CD14-positive monocyte (primary cell): ENCODE measurements at regions not wholly inside any gene's neighbourhood (a gene's known extent, or its start where the extent isn't known, plus 50 kb on each side); places are given as distances from the start of the nearest gene placed in this dataset.

Experiments
- DNase-seq, 3 donors: peaks; one replicate each; pipeline ENCODE4 v3.0.0-alpha.2; 2011 to 2022
- H2AFZ ChIP-seq: 2 replicates; pipeline ENCODE4 v1.6.0; 2012; ENCODE audit warnings: mild to moderate bottlenecking, low read depth, low read length, inconsistent platforms; ENCODE audit not compliant: insufficient read depth, poor library complexity, severe bottlenecking
- H3K27ac ChIP-seq, 2 donors: 1 replicate in 1 of 2; 2 replicates in 1 of 2; pipeline ENCODE4 v1.5.1; 2012 to 2013; ENCODE audit warnings: low read length in 2 of 2, control low read depth in 1 of 2, inconsistent platforms in 1 of 2, low read depth in 1 of 2, mild to moderate bottlenecking in 1 of 2
- H3K27me3 ChIP-seq, 2 donors: one replicate each; pipeline versions ENCODE4 v1.6.0 to v1.6.1; 2011 to 2013; ENCODE audit warnings: low read length in 2 of 2; ENCODE audit not compliant: control insufficient read depth in 2 of 2, insufficient read depth in 2 of 2
- H3K36me3 ChIP-seq, 2 donors: replicated peaks in 1 of 2; 1 replicate in 1 of 2; 2 replicates in 1 of 2; pipeline versions ENCODE4 v1.5.1 to v1.6.1; 2012 to 2013; ENCODE audit warnings: low read length in 2 of 2, control low read depth in 1 of 2, inconsistent platforms in 1 of 2, mild to moderate bottlenecking in 1 of 2; ENCODE audit not compliant: insufficient read depth in 2 of 2, control insufficient read depth in 1 of 2
- H3K4me1 ChIP-seq, 2 donors: 1 replicate in 1 of 2; 2 replicates in 1 of 2; pipeline versions ENCODE4 v1.5.1 to v1.6.1; 2012 to 2013; ENCODE audit warnings: low read length in 2 of 2, control low read depth in 1 of 2, inconsistent platforms in 1 of 2, mild to moderate bottlenecking in 1 of 2, moderate library complexity in 1 of 2; ENCODE audit not compliant: insufficient read depth in 2 of 2, control insufficient read depth in 1 of 2
- H3K4me2 ChIP-seq: replicated peaks from 2 replicates; pipeline ENCODE3; 2012; ENCODE audit warnings: low read length, moderate library complexity, mild to moderate bottlenecking; ENCODE audit not compliant: poor library complexity, severe bottlenecking; ENCODE audit errors: extremely low read depth
- H3K4me3 ChIP-seq, 3 experiments: fragments of 200-600 bp in 1 of 3; sonication (generic) in 1 of 3; replicated peaks in 1 of 3; 1 replicate in 2 of 3; 2 replicates in 1 of 3; pipeline ENCODE4 v1.5.1; 2011 to 2013; ENCODE audit warnings: low read length in 3 of 3, mild to moderate bottlenecking in 3 of 3, control low read depth in 2 of 3, low read depth in 2 of 3, inconsistent platforms in 1 of 3, moderate library complexity in 1 of 3
- H3K79me2 ChIP-seq: 2 replicates; pipeline ENCODE4 v1.6.0; 2012; ENCODE audit warnings: mild to moderate bottlenecking, control low read depth, inconsistent platforms, low read length, moderate library complexity; ENCODE audit not compliant: insufficient read depth
- H3K9ac ChIP-seq: 2 replicates; pipeline ENCODE4 v1.6.0; 2017; ENCODE audit warnings: low read length, mild to moderate bottlenecking; ENCODE audit not compliant: insufficient read depth, poor library complexity, severe bottlenecking
- H3K9me3 ChIP-seq, 2 donors: replicated peaks in 1 of 2; 1 replicate in 1 of 2; 2 replicates in 1 of 2; pipeline versions ENCODE4 v1.5.1 to v1.6.1; 2012 to 2013; ENCODE audit warnings: low read length in 2 of 2, control low read depth in 1 of 2; ENCODE audit not compliant: control insufficient read depth in 1 of 2, insufficient read depth in 1 of 2
- H4K20me1 ChIP-seq: 2 replicates; pipeline ENCODE4 v1.6.0; 2012; ENCODE audit warnings: mild to moderate bottlenecking, low read length, control low read depth, moderate library complexity; ENCODE audit not compliant: insufficient read depth
- H3K27ac Mint-ChIP-seq, 7 donors: one replicate each; pipeline ENCODE4 v1.8.0; 2020; ENCODE audit warnings: mild to moderate bottlenecking in 7 of 7, mixed read lengths in 7 of 7, moderate library complexity in 6 of 7, inconsistent platforms in 2 of 7
- H3K27me3 Mint-ChIP-seq, 3 donors: one replicate each; pipeline ENCODE4 v1.8.0; 2021 to 2022; ENCODE audit warnings: low read depth in 3 of 3, mild to moderate bottlenecking in 3 of 3, mixed read lengths in 3 of 3, moderate library complexity in 3 of 3, inconsistent platforms in 1 of 3
- H3K36me3 Mint-ChIP-seq, 2 donors: one replicate each; pipeline ENCODE4 v1.8.0; 2020; ENCODE audit warnings: mixed read lengths in 2 of 2, inconsistent platforms in 1 of 2, mild to moderate bottlenecking in 1 of 2
- H3K4me1 Mint-ChIP-seq: one replicate; pipeline ENCODE4 v1.8.0; 2020; ENCODE audit warnings: mild to moderate bottlenecking, mixed read lengths
- H3K4me3 Mint-ChIP-seq, 2 donors: one replicate each; pipeline ENCODE4 v1.8.0; 2020; ENCODE audit warnings: mild to moderate bottlenecking in 2 of 2, mixed read lengths in 2 of 2, moderate library complexity in 1 of 2
- H3K9me3 Mint-ChIP-seq, 7 donors: one replicate each; pipeline ENCODE4 v1.8.0; 2020 to 2022; ENCODE audit warnings: mixed read lengths in 7 of 7, mild to moderate bottlenecking in 6 of 7, moderate library complexity in 6 of 7, inconsistent platforms in 2 of 7
- WGBS: methylation state at CpG from one replicate; pipeline ENCODE4 v1.1.5; 2013; ENCODE audit warnings: missing lambda C conversion rate; ENCODE audit not compliant: insufficient coverage; 5-methylcytosine and 5-hydroxymethylcytosine counted together
- intact Hi-C, 2 donors: fragments of 100-400 bp; cut with micrococcal nuclease; formaldehyde crosslinking; loops; one replicate each; pipeline versions ENCODE4 v1.15.0 to v1.15.1; 2023
- TF ChIP-seq, protein P1 (sequence below): fragments of 200-600 bp; IDR thresholded peaks from one replicate; pipeline ENCODE4 v1.8.0; 2022; ENCODE audit warnings: antibody characterized with exemption, mild to moderate bottlenecking

DNA sequence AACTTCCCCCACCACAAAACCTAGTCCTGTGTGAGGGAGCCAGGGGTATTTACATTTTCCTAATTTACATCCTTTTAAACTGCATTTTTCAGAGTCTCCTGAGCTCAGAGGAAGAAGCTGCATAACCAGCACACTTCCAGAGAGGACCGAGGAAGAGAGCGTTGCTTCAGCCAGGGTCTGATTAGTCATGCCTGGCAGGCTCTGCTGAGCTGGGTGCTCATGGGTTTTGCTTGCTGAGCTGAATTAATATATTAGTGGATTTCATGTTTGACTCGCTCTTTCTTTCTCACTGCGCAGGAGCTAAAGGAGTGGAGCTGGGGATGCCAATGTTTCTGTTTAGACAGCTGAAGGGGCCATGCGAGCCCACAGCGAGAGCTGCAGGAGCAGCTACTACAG, 539.3 kb upstream of the B3GAT1 start:
- Histone ChIP-seq H3K27me3 (no peaks in the 10 kb centered on the region), H3K9me3 (no peaks in the 10 kb centered on the region), H3K4me1 (no peaks in the 10 kb centered on the region), H3K27ac (no peak overlapping the region), H3K9ac (no peak overlapping the region), H2AFZ (no peak overlapping the region), H3K4me3 (no peak overlapping the region), H4K20me1 (no peaks in the 10 kb centered on the region), H3K4me2 (no peak overlapping the region), H3K79me2 (no peaks in the 10 kb centered on the region), H3K36me3 (no peaks in the 10 kb centered on the region)
- TF ChIP-seq, protein P1, sequence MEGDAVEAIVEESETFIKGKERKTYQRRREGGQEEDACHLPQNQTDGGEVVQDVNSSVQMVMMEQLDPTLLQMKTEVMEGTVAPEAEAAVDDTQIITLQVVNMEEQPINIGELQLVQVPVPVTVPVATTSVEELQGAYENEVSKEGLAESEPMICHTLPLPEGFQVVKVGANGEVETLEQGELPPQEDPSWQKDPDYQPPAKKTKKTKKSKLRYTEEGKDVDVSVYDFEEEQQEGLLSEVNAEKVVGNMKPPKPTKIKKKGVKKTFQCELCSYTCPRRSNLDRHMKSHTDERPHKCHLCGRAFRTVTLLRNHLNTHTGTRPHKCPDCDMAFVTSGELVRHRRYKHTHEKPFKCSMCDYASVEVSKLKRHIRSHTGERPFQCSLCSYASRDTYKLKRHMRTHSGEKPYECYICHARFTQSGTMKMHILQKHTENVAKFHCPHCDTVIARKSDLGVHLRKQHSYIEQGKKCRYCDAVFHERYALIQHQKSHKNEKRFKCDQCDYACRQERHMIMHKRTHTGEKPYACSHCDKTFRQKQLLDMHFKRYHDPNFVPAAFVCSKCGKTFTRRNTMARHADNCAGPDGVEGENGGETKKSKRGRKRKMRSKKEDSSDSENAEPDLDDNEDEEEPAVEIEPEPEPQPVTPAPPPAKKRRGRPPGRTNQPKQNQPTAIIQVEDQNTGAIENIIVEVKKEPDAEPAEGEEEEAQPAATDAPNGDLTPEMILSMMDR = no peak
- H3K27me3 Mint-ChIP-seq = peaks cover 0 to 3% (median 0%) of the 10 kb centered on the region in 3 donors
- WGBS = 86% methylated on average over 6 of the region's 6 CpGs
- intact Hi-C loops = no loop called here
- no peaks in the 10 kb centered on the region for H3K4me1 Mint-ChIP-seq
- H3K9me3 Mint-ChIP-seq = peaks cover 0 to 3% (median 0%) of the 10 kb centered on the region in 7 donors
- H3K36me3 Mint-ChIP-seq = no peaks in the 10 kb centered on the region
- H3K27ac Mint-ChIP-seq = no peak overlapping the region
- DNase-seq = no peak
- no peak overlapping the region for H3K4me3 Mint-ChIP-seq

DNA sequence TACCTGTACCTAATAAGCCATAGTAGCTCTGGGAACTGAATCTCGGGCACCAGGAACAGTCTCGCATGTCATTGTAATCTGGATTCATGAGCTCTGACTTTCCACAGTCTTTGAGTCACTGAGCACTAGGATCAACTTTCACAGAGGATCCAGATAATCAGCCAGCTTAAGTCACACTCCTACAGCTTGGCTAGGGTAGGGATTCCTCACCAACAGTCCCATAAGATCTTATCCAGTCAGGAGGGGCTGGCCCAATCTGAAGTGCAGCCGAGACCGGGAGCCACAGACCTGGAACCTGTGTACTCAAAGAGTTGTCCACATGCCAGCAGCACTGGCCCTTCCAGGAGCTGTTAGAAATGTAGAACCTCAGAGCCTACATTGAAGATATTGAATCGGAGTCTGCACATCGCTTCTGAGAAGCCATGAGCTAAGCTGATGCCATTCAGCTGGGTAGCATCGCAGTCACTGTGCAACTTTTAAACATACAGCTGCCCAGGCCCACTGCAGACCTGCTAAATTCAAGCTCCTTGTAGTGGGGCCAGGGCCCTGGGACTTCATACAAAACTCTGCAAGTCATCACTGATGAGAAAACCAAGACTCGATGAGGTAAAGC, 538.8 kb upstream of the B3GAT1 start:
- H3K36me3 ChIP-seq = no peaks in the 10 kb centered on the region
- H2AFZ ChIP-seq = no peak overlapping the region
- Mint-ChIP-seq H3K9me3 (peaks cover 0 to 2% (median 0%) of the 10 kb centered on the region in 7 donors), H3K27ac (no peak overlapping the region), H3K27me3 (peaks cover 0 to 3% (median 0%) of the 10 kb centered on the region in 3 donors), H3K36me3 (no peaks in the 10 kb centered on the region), H3K4me3 (no peak overlapping the region), H3K4me1 (no peaks in the 10 kb centered on the region)
- WGBS = 92% methylated on average over 7 of the region's 8 CpGs
- no peaks in the 10 kb centered on the region for H4K20me1 ChIP-seq
- no peak overlapping the region for H3K9ac ChIP-seq
- TF ChIP-seq, protein P1 = no peak
- no peak overlapping the region for H3K4me3 ChIP-seq
- H3K9me3 ChIP-seq = no peaks in the 10 kb centered on the region
- DNase-seq = no peak
- no peaks in the 10 kb centered on the region for H3K27me3 ChIP-seq
- intact Hi-C loops = no loop called here
- H3K4me1 ChIP-seq = no peaks in the 10 kb centered on the region
- H3K79me2 ChIP-seq = no peaks in the 10 kb centered on the region
- H3K4me2 ChIP-seq = no peak overlapping the region
- no peak overlapping the region for H3K27ac ChIP-seq
